ENCODE measurements at regions not wholly inside any gene's neighbourhood (a gene's known extent, or its start where the extent isn't known, plus 50 kb on each side); places are given as distances from the start of the nearest gene placed in this dataset.
"Not testable (repeated sequence)": the region's sequence is repeated elsewhere in the genome, so short reads cannot be mapped to it uniquely, and the experiment has no call there.

- no peak for DNase-seq
These were observed 1062.4 kb upstream of the DIAPH2 start for GRCh38 chrX:95622200-95622599.

GRCh38 chrX:95626748-95627147 lies 1057.9 kb upstream of the DIAPH2 start:
- no peak for DNase-seq

- DNase-seq, result no peak
These were observed 1055.8 kb upstream of the DIAPH2 start for GRCh38 chrX:95628796-95629195.

GRCh38 chrX:95629737-95630136 lies 1054.9 kb upstream of the DIAPH2 start:
- DNase-seq, result no peak

GRCh38 chrX:95640226-95640625 lies 1044.4 kb upstream of the DIAPH2 start:
- DNase-seq, result no peak

GRCh38 chrX:95645738-95646137 lies 1038.9 kb upstream of the DIAPH2 start:
- DNase-seq, result no peak

- DNase-seq, result no peak
These were observed 1022.4 kb upstream of the DIAPH2 start for GRCh38 chrX:95662200-95662599.

- DNase-seq, result no peak
These were observed 1018.6 kb upstream of the DIAPH2 start for GRCh38 chrX:95666056-95666455.

- no peak for DNase-seq
These were observed 1009.6 kb upstream of the DIAPH2 start for GRCh38 chrX:95675011-95675410.

GRCh38 chrX:95675794-95676193 lies 1008.8 kb upstream of the DIAPH2 start:
- no peak for DNase-seq

GRCh38 chrX:95678679-95679078 lies 1006.0 kb upstream of the DIAPH2 start:
- peak; percentile 0 for DNase-seq

GRCh38 chrX:95693365-95693764 lies 991.3 kb upstream of the DIAPH2 start:
- no peak for DNase-seq

GRCh38 chrX:95703696-95704095 lies 980.9 kb upstream of the DIAPH2 start:
- no peak for DNase-seq

GRCh38 chrX:95716841-95717240 lies 967.8 kb upstream of the DIAPH2 start:
- no peak for DNase-seq

GRCh38 chrX:95718746-95719145 lies 965.9 kb upstream of the DIAPH2 start:
- no peak for DNase-seq

GRCh38 chrX:95721011-95721410 lies 963.6 kb upstream of the DIAPH2 start:
- no peak for DNase-seq

GRCh38 chrX:95728446-95728845 lies 956.2 kb upstream of the DIAPH2 start:
- no peak for DNase-seq

GRCh38 chrX:95729401-95729800 lies 955.2 kb upstream of the DIAPH2 start:
- no peak for DNase-seq

GRCh38 chrX:95733426-95733825 lies 951.2 kb upstream of the DIAPH2 start:
- no peak for DNase-seq

GRCh38 chrX:95754411-95754810 lies 930.2 kb upstream of the DIAPH2 start:
- DNase-seq, result no peak

GRCh38 chrX:95760356-95760755 lies 924.3 kb upstream of the DIAPH2 start:
- DNase-seq, result no peak

- DNase-seq, result no peak
These were observed 921.9 kb upstream of the DIAPH2 start for GRCh38 chrX:95762716-95763115.

- no peak for DNase-seq
These were observed 919.6 kb upstream of the DIAPH2 start for GRCh38 chrX:95764972-95765451.

GRCh38 chrX:95771198-95771597 lies 913.4 kb upstream of the DIAPH2 start:
- DNase-seq, result not testable (repeated sequence)

GRCh38 chrX:95791876-95792275 lies 892.8 kb upstream of the DIAPH2 start:
- DNase-seq, result no peak

- no peak for DNase-seq
These were observed 887.3 kb upstream of the DIAPH2 start for GRCh38 chrX:95797344-95797743.
